Epithelial cell of proximal tubule (primary cell): ENCODE measurements at regions not wholly inside any gene's neighbourhood (a gene's known extent, or its start where the extent isn't known, plus 50 kb on each side); places are given as distances from the start of the nearest gene placed in this dataset.

Source experiments
- DNase-seq: peaks from one replicate; pipeline ENCODE4 v3.0.0-alpha.2; 2011; ENCODE audit warnings: low read depth
- H3K4me3 ChIP-seq: 2 replicates; pipeline ENCODE4 v1.5.1; 2011; ENCODE audit warnings: low read depth, mild to moderate bottlenecking, low read length
- TF ChIP-seq, protein P1 (sequence below): conservative IDR thresholded peaks from 2 replicates; pipeline ENCODE4 v1.5.1; 2012; ENCODE audit warnings: low read depth, mild to moderate bottlenecking, low read length

DNA sequence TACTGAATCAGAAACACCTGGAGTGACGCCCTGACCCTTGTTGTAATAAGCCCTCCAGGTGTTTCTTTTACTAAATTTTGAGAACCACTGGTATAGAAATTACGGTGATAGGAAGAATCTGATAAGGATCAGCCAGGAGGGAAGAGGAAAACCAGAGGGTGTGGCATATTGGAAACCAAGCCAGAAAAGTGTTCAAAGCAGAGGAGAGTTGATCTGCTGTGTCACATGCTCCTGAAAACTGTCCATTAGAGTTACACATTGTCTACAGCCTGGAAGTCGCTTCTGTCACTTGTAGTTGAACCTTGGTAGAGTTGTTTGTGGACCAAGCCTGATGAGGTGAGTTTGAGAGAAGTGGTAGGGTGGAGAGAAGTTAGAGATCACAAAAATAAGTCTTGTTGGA lies 497.4 kb downstream of the ENC1 start:
- H3K4me3 ChIP-seq: no peak overlapping the region
- TF ChIP-seq, protein P1, sequence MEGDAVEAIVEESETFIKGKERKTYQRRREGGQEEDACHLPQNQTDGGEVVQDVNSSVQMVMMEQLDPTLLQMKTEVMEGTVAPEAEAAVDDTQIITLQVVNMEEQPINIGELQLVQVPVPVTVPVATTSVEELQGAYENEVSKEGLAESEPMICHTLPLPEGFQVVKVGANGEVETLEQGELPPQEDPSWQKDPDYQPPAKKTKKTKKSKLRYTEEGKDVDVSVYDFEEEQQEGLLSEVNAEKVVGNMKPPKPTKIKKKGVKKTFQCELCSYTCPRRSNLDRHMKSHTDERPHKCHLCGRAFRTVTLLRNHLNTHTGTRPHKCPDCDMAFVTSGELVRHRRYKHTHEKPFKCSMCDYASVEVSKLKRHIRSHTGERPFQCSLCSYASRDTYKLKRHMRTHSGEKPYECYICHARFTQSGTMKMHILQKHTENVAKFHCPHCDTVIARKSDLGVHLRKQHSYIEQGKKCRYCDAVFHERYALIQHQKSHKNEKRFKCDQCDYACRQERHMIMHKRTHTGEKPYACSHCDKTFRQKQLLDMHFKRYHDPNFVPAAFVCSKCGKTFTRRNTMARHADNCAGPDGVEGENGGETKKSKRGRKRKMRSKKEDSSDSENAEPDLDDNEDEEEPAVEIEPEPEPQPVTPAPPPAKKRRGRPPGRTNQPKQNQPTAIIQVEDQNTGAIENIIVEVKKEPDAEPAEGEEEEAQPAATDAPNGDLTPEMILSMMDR: no peak
- DNase-seq: no peak

DNA sequence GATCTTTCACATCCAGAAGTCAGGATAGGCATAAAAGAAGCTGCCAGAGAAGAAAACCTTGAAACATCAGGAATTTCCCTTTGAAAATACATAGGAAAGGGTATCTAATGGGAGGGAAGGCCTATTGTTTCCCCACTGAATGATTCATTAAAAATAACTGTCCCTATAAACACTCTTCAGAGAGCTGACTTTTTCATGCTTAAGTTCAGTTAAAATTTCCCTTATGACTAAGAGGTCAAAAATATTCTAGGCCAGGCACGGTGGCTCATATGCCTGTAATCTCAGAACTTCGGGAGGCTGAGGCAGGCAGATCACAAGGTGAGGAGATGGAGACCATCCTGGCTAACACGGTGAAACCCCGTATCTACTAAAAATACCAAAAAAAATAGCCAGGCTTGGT lies 499.5 kb downstream of the ENC1 start:
- TF ChIP-seq, protein P1: no peak
- no peak overlapping the region for H3K4me3 ChIP-seq
- peak; percentile 39 for DNase-seq

DNA sequence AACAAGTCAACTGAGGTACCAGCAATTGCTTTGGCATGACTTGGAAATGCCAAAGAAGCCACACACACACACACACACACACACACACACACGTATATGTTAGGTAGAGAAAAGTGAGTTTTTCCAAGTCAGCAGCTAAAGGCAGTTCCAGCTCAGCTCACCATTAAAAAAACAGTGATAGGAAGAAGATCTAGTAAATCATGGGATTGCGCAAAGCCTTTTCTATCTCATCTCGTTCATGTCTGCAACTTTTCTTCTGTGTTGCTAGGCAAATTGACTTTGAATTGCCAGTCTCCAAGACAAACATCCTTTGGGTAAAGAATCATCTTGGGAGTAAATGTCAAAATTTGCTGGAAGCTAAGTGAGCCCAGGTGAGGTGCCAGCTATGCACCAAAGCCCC lies 500.1 kb downstream of the ENC1 start:
- H3K4me3 ChIP-seq: no peak overlapping the region
- DNase-seq: no peak
- TF ChIP-seq, protein P1: no peak

DNA sequence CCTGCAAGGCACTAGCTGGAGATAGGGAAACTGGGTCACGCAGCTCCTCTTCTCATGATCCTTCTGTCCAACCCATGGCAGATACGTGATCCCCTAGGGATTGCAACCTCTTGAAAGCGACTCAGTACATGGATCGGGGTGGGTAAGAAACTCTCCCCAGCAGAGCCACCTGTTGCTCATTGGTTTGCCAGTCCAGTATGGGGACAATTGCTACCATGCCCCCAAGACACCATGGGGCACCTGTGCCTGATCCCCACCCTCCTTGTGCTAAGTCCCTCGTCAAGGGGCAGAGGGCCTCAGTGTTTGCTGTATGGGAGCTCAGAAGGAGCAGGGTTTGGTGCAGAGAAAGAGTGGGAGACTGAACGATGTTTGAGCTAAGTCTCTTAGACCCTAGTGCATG lies 500.9 kb downstream of the ENC1 start:
- no peak overlapping the region for H3K4me3 ChIP-seq
- TF ChIP-seq, protein P1: no peak
- no peak for DNase-seq

DNA sequence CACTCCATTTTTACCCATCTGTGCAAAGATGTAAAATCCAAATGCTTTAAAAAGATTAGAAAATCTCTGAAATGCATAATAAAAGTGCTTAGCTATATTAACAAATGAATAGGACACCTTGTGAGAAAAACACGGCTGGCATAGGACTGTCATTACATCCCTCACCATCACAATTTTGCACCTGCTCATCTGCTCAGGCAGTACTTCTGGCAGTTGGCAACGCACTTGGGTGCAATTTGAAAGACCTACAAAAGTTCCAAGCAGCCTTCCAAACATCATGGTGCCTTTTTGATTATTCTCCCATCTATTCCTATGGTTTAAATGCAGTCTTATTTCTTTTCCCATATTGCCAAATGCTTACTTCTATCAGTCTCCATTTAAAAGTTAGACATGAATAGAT lies 501.8 kb downstream of the ENC1 start:
- DNase-seq: no peak
- H3K4me3 ChIP-seq: no peak overlapping the region
- TF ChIP-seq, protein P1: no peak

DNA sequence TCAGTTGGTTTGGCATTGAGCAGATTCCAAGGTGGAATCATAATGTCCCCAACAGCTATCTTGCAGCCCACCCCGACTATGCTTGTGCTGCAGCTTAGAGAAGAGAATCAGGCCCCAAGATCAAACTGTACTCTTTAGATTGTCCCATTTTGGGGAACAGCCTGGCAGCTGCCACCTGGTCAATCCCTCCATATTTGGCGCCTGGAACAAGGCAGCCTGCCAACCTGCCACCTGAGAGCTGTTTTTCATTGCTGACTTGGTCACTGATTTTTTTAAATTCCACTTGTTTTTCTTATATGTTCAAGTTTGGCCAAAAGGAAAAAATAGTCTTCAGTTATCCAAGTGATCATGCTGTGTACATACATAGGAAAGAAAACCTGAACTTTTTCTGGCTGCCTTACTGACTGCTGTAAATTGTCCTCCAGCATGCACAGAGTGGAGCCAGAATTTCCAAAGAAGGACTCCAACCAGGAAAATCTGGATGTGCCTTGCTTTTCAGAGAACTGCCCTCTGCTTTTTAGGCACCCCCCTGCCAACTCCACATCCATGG lies 504.2 kb downstream of the ENC1 start:
- no peak overlapping the region for H3K4me3 ChIP-seq
- TF ChIP-seq, protein P1: no peak
- DNase-seq: no peak

DNA sequence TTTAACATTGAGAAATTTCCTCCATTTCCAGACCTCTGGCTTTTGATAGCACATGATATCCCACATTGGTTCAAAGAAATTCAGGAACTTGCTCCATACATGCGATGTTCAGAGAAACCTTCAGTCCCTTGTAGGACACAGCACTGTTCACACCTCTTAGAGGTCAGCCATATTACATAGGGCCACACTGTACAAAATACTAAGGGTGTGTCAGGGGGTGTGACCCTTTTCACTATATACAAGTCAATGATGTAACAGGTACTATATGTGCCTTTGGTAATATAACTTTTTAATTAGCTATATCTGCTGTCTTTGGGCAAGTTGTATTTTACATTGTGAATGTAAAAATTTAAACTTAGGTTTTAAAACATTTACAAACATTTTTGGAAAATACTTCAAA lies 505.5 kb downstream of the ENC1 start:
- H3K4me3 ChIP-seq: no peak overlapping the region
- no peak for DNase-seq
- TF ChIP-seq, protein P1: no peak
